GM12878 (cell line): ENCODE measurements at regions not wholly inside any gene's neighbourhood (a gene's known extent, or its start where the extent isn't known, plus 50 kb on each side); places are given as distances from the start of the nearest gene placed in this dataset.

Experiments
- ATAC-seq: fragments of 200-7000 bp; cut with Tn5 transposase; 3 replicates; pipeline ENCODE4 v1.9.1; 2020; ENCODE audit warnings: mild to moderate bottlenecking, moderate library complexity
- BruUV-seq: library from RNA; stranded (reverse); fragments of 400-500 nt; replicated peaks from 2 replicates; lab custom pipeline; 2021; lab: Mats Ljungman, UMichigan
- CTCF ChIA-PET: fragments of 300-600 bp; sonication (Branson Sonifier 250); formaldehyde crosslinking; extraction: SDS; loops from one replicate; lab custom pipeline; 2021; ENCODE audit warnings: inconsistent platforms; lab: Yijun Ruan, JAX
- POLR2A ChIA-PET: fragments of 350-600 bp; formaldehyde crosslinking; extraction: SDS; loops from one replicate; lab custom pipeline; 2021; ENCODE audit warnings: inconsistent platforms; lab: Charles Lee
- RAD21 ChIA-PET: fragments of 300-600 bp; sonication (Branson Sonifier 250); formaldehyde crosslinking; loops from one replicate; lab custom pipeline; 2023; ENCODE audit warnings: antibody characterized with exemption; ENCODE audit not compliant: unreplicated experiment; lab: Charles Lee
- SMC1A ChIA-PET: fragments of 300-600 bp; sonication (Branson Sonifier 250); formaldehyde crosslinking; loops from one replicate; lab custom pipeline; 2023; ENCODE audit not compliant: unreplicated experiment, uncharacterized antibody; lab: Charles Lee
- DNase-seq: peaks from one replicate; pipeline ENCODE4 v3.0.0-alpha.2; 2011; ENCODE audit warnings: low read depth, low spot score
- FAIRE-seq: peaks from 3 replicates; lab custom pipeline; 2011; peaks lifted over from hg19 to GRCh38; lab: Jason Lieb, UNC
- H2AFZ ChIP-seq: 2 replicates; pipeline ENCODE4 v1.6.0; 2011; ENCODE audit warnings: low read depth, low read length, control low read depth; ENCODE audit not compliant: control insufficient read depth
- H3K27ac ChIP-seq: 2 replicates; pipeline ENCODE4 v1.5.1; 2011; ENCODE audit warnings: control low read depth; ENCODE audit not compliant: control insufficient read depth, insufficient read depth
- H3K27me3 ChIP-seq, 2 experiments: replicated peaks in 1 of 2; 2 replicates each; pipeline versions ENCODE4 v1.6.0 to v1.6.1; 2011; ENCODE audit warnings: low read length in 1 of 2; ENCODE audit not compliant: control insufficient read depth in 2 of 2, insufficient read depth in 2 of 2
- H3K36me3 ChIP-seq, 2 experiments: 2 replicates each; pipeline ENCODE4 v1.5.1; 2011; ENCODE audit warnings: low read length in 1 of 2; ENCODE audit not compliant: control insufficient read depth in 2 of 2, insufficient read depth in 2 of 2
- H3K4me1 ChIP-seq: 2 replicates; pipeline ENCODE4 v1.6.1; 2011; ENCODE audit warnings: mild to moderate bottlenecking, low read length, moderate library complexity, mixed read lengths; ENCODE audit not compliant: control insufficient read depth, insufficient read depth
- H3K4me2 ChIP-seq: 2 replicates; pipeline ENCODE4 v1.6.0; 2011; ENCODE audit warnings: control low read depth; ENCODE audit not compliant: control insufficient read depth, insufficient read depth
- H3K4me3 ChIP-seq: fragments of 200-600 bp; sonication (generic); 2 replicates; pipeline ENCODE4 v1.5.1; 2016
- H3K79me2 ChIP-seq: 2 replicates; pipeline ENCODE4 v1.6.0; 2011; ENCODE audit warnings: low read length; ENCODE audit not compliant: control insufficient read depth, insufficient read depth
- H3K9ac ChIP-seq: 2 replicates; pipeline ENCODE4 v1.8.0; 2011; ENCODE audit warnings: low read length, control low read depth, mixed read lengths; ENCODE audit not compliant: control insufficient read depth, insufficient read depth
- H3K9me3 ChIP-seq: replicated peaks from 3 replicates; pipeline ENCODE4 v1.5.1; 2011; ENCODE audit warnings: mild to moderate bottlenecking, low read length; ENCODE audit not compliant: control insufficient read depth, insufficient read depth
- H4K20me1 ChIP-seq: 2 replicates; pipeline ENCODE4 v1.6.0; 2011; ENCODE audit not compliant: control insufficient read depth, insufficient read depth
- CBX5 ChIP-seq: sonication (generic); IDR thresholded peaks from 2 replicates; pipeline ENCODE4 v1.6.1; 2016; ENCODE audit warnings: low read depth, moderate library complexity, mild to moderate bottlenecking, inconsistent platforms
- CHD4 ChIP-seq: fragments of 200-600 bp; sonication (generic); IDR thresholded peaks from 2 replicates; pipeline ENCODE4 v1.6.1; 2016; ENCODE audit warnings: mild to moderate bottlenecking
- CREM ChIP-seq: IDR thresholded peaks from 2 replicates; pipeline ENCODE4 v1.6.1; 2014; ENCODE audit warnings: antibody characterized with exemption, low read depth
- GABPA ChIP-seq: IDR thresholded peaks from 2 replicates; pipeline ENCODE4 v1.6.1; 2014; ENCODE audit warnings: antibody characterized with exemption, low read depth, mild to moderate bottlenecking, inconsistent platforms
- KLF5 ChIP-seq: fragments of 450-650 bp; IDR thresholded peaks from 2 replicates; pipeline ENCODE4 v1.6.1; 2014; ENCODE audit warnings: mild to moderate bottlenecking; ENCODE audit not compliant: partially characterized antibody
- MEF2A ChIP-seq: IDR thresholded peaks from 2 replicates; pipeline ENCODE4 v1.6.1; 2011; ENCODE audit warnings: low read depth, mild to moderate bottlenecking, low read length, moderate library complexity; ENCODE audit not compliant: insufficient read depth
- PAX5 ChIP-seq: IDR thresholded peaks from 2 replicates; pipeline ENCODE4 v1.6.1; 2011; ENCODE audit warnings: low read depth, low read length, borderline replicate concordance
- SIN3A ChIP-seq: IDR thresholded peaks from 2 replicates; pipeline ENCODE4 v1.6.1; 2012; ENCODE audit warnings: low read depth, low read length, improper control_type of control experiment
- TAF1 ChIP-seq: IDR thresholded peaks from 2 replicates; pipeline ENCODE4 v1.6.1; 2011; ENCODE audit warnings: mild to moderate bottlenecking, low read depth, low read length, borderline replicate concordance
- TBL1XR1 ChIP-seq: IDR thresholded peaks from 2 replicates; pipeline ENCODE4 v1.6.1; 2012; ENCODE audit warnings: low read depth, low read length, improper control_type of control experiment
- YBX1 ChIP-seq: fragments of 450-650 bp; IDR thresholded peaks from 2 replicates; pipeline ENCODE4 v1.6.1; 2016; ENCODE audit warnings: antibody characterized with exemption
- ZNF207 ChIP-seq: fragments of 450-650 bp; IDR thresholded peaks from 2 replicates; pipeline ENCODE4 v1.6.1; 2014; ENCODE audit warnings: antibody characterized with exemption, mild to moderate bottlenecking, borderline replicate concordance
- ZNF274 ChIP-seq: IDR thresholded peaks from one replicate; pipeline ENCODE4 v1.8.0; 2011; ENCODE audit not compliant: insufficient read length, insufficient read depth
- ZSCAN29 ChIP-seq: fragments of 450-650 bp; IDR thresholded peaks from 2 replicates; pipeline ENCODE4 v1.6.1; 2017; ENCODE audit warnings: mild to moderate bottlenecking, moderate library complexity
- ZZZ3 ChIP-seq: IDR thresholded peaks from 2 replicates; pipeline ENCODE4 v1.6.1; 2011; ENCODE audit warnings: low read depth; ENCODE audit not compliant: control insufficient read depth, insufficient read length
- WGBS: methylation state at CpG from one replicate; pipeline ENCODE4 v1.1.6; 2016; ENCODE audit warnings: low lambda C conversion rate; ENCODE audit not compliant: insufficient replicate concordance, insufficient coverage; ENCODE audit errors: missing lambda C conversion rate; 5-methylcytosine and 5-hydroxymethylcytosine counted together
- in situ Hi-C: fragments of 300-500 bp; cut with MboI; formaldehyde crosslinking; loops from 9 replicates; pipeline ENCODE4 v1.14.3; 2018; ENCODE audit warnings: mixed read lengths
- intact Hi-C: fragments of 100-400 bp; cut with micrococcal nuclease; formaldehyde crosslinking; loops from one replicate; pipeline ENCODE4 v1.14.2; 2022; ENCODE audit not compliant: unreplicated experiment
- TF ChIP-seq, protein P1 (sequence below): IDR thresholded peaks from 2 replicates; pipeline ENCODE4 v1.6.1; 2012; ENCODE audit warnings: low read depth, low read length, improper control_type of control experiment
- TF ChIP-seq, protein P2 (sequence below): fragments of 450-650 bp; IDR thresholded peaks from 2 replicates; pipeline ENCODE4 v1.6.1; 2017; ENCODE audit warnings: mild to moderate bottlenecking

DNA sequence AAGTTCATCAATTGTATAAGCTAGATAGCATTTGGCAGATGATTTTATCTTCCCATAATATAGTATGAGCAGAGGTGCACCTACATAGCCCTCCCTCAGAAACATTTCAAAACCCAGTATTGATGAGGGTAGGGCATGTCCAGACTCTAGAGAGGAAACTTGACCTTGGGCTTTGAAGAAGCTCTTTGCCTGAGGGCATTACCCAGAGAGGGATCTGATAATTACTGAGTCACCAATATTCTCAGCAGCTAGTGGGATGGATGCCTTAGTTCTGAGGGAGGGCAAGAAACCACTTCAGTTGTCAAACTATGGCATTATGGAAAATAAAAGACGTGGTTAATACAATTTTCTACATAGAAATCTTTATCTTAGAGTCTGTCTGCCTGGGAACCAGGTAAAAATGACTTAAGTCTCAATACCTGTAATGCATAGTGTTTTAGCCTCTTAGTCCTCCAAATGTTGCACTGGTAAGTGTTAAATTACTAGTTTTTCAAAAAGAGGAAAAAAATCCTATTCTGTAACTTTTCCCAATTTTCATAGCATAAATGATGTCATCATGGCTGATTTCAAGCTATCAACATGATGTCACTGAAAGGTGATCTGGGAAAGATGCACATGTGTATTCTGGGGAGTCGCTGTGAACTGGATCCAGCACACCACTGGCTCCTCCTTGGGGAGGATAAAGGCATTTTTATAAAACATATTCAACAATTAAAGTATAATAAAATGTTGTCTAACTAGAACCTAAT is 809.0 kb downstream of the KCTD16 start (continued):
- TF ChIP-seq KLF5, result no peak
- no peak for TF ChIP-seq GABPA
- no peak for TF ChIP-seq TBL1XR1

DNA sequence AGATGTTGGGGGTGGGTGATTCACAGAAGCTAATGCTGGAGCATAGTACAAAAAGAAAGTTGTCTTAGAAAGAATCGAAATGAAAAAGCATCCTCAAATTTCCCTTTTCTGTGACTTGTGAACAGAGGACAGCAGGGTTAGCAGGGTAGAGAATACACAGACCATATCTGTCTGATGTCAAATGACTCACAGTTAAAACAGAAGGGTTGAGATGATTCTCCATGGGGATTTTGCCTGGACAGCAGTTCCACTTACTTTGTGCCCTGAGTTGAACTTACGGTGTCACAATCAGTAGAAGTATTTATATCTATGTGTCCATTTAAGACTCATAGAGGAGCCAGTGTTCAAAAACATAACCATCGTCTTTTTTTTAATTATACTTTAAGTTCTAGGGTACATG is 801.6 kb downstream of the KCTD16 start:
- H3K27ac ChIP-seq, result no peak overlapping the region
- POLR2A ChIA-PET, result no interaction called here
- no peak overlapping the region for H3K9ac ChIP-seq
- no peak for FAIRE-seq
- ATAC-seq, result no peak
- intact Hi-C loops (no loop called here), in situ Hi-C loops (no loop called here)
- no peak overlapping the region for H3K4me2 ChIP-seq
- no peaks in the 10 kb centered on the region for H4K20me1 ChIP-seq
- TF ChIP-seq ZSCAN29 (no peak), CREM (no peak), CBX5 (no peak), PAX5 (no peak), MEF2A (no peak), TAF1 (no peak), ZZZ3 (no peak), ZNF207 (no peak), SIN3A (no peak), CHD4 (no peak), YBX1 (no peak), GABPA (no peak), ZNF274 (no peak)
- TF ChIP-seq, protein P1, sequence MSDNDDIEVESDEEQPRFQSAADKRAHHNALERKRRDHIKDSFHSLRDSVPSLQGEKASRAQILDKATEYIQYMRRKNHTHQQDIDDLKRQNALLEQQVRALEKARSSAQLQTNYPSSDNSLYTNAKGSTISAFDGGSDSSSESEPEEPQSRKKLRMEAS, result no peak
- TF ChIP-seq, protein P2, sequence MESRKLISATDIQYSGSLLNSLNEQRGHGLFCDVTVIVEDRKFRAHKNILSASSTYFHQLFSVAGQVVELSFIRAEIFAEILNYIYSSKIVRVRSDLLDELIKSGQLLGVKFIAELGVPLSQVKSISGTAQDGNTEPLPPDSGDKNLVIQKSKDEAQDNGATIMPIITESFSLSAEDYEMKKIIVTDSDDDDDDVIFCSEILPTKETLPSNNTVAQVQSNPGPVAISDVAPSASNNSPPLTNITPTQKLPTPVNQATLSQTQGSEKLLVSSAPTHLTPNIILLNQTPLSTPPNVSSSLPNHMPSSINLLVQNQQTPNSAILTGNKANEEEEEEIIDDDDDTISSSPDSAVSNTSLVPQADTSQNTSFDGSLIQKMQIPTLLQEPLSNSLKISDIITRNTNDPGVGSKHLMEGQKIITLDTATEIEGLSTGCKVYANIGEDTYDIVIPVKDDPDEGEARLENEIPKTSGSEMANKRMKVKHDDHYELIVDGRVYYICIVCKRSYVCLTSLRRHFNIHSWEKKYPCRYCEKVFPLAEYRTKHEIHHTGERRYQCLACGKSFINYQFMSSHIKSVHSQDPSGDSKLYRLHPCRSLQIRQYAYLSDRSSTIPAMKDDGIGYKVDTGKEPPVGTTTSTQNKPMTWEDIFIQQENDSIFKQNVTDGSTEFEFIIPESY, result no peak
- 33% methylated on average over 3 of the region's 3 CpGs for WGBS
- H3K79me2 ChIP-seq, result no peaks in the 10 kb centered on the region
- H3K27me3 ChIP-seq, result no peaks in the 10 kb centered on the region
- no peaks in the 10 kb centered on the region for H3K4me1 ChIP-seq
- no peak overlapping the region for H2AFZ ChIP-seq
- SMC1A ChIA-PET, result no interaction called here
- no peaks in the 10 kb centered on the region for H3K9me3 ChIP-seq
- RAD21 ChIA-PET, result no interaction called here
- H3K36me3 ChIP-seq, result no peaks in the 10 kb centered on the region
- no peak for DNase-seq
- CTCF ChIA-PET, result no interaction called here
- H3K4me3 ChIP-seq, result no peak overlapping the region
- no TSS peak for BruUV-seq
